ENCODE measurements at regions not wholly inside any gene's neighbourhood (a gene's known extent, or its start where the extent isn't known, plus 50 kb on each side); places are given as distances from the start of the nearest gene placed in this dataset.
A peak's percentile ranks its signal among the peaks of the same experiment; 100 is the strongest.

GRCh38 chr6:43988801-43989200 lies 138.5 kb downstream of the MRPL14 start:
- no peak for DNase-seq (ENCODE audit: extremely low spot score, insufficient read length, low read depth)
- no peak for FAIRE-seq

DNA sequence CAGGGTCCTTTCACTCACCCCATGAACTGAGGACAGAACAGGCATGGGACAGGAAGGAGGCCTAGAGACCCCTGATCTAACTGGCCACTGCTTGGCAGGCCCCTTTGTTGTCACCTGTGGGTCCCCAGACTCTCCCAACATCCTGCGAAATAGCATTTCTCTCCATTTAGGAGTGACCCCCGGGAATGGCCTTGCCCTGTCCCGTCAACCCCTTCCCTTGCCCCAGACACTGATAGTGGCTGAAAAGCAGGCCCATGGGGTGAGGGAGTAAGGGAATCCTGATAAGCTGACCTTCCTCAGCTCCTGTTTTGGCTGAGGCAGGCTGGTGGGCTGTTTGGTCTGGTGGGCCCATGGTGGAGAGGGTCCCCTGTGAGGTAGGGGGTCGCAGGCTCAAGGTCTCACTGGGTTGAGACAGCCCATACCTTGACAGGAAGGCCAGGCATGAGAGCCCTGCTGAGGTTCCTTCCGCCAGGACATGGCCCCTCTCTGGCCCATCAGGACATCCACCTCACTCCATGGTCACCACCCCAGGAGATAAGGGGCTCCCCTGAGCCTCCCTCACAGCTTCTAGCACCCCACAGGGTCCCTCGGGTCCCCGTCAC lies 139.3 kb downstream of the MRPL14 start:
- DNase-seq (ENCODE audit: extremely low spot score, insufficient read length, low read depth), result no peak
- FAIRE-seq, result no peak

- FAIRE-seq (no peak), DNase-seq (ENCODE audit: extremely low spot score, insufficient read length, low read depth) (no peak)
Observed at GRCh38 chr6:43986177-43986825, 141.0 kb downstream of the MRPL14 start.

GRCh38 chr6:43985329-43985728 lies 141.9 kb downstream of the MRPL14 start:
- no peak for DNase-seq (ENCODE audit: extremely low spot score, insufficient read length, low read depth)

DNA sequence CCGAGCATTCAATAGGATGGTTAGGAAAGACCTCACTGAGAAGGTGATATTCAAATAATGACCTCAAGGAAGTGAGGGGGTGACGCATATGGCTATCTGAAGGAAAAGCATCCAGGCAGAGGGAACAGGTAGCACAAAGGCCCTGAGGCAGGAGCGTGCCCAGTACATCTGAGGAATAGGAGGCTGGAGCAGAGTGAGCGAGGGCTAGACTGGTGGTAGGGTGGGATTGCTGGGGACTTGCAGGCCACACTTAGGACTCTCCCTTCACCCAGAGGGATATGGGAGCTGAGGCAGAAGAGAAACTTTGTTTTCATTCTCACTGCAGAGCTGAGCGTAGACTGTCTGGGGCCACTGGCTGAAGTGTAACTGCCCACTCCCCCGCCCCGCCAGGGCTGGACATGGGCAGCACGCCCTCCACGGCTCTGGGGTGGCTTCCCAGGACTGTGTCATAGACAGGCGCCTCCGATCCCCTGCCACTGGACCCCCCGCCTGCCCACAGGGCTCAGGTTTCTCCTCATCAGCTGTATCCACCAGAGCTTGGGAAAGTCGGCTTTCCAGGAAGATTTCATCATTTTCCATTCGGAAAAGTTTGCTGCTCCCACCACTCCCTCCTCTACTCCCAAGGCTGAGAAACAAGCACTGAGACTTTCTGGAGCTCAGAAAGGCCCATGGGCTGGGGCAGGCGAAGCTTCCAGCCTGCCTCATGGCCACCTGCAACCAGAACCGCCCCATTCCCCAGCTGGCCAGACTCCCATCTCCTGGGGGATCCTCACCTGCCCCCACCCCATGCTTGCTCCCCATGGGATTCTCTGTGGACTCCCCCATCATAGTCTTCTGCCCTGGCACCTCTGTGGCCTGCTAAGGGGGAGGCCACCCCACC lies 142.6 kb downstream of the MRPL14 start:
- DNase-seq (ENCODE audit: extremely low spot score, insufficient read length, low read depth) (no peak), FAIRE-seq (no peak)

More at GRCh38 chr6:43985329-43985728, 141.9 kb downstream of the MRPL14 start:
- no peak for FAIRE-seq

- no peak for FAIRE-seq
Observed at GRCh38 chr6:43983632-43984031, 143.6 kb downstream of the MRPL14 start.

DNA sequence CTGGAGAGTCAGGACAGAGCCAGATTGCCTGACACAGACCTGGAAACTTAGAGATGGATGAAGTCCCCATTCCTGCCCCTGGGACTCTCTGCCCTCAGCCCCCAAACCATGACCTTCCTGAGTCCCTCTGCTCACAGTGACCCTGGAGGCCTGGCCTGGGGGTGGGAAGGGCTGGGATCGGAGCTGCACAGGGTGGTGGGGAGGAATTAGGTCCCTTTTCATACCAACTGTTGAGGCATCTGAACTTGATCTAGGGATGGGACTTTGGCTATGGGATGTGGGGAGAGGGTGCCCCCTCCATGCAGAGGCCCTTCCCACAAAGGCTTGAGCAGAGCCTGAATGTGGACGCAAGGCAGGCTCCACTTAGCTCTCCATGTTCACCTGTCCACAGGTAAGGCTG lies 144.1 kb downstream of the MRPL14 start:
- FAIRE-seq, result no peak
- no peak for DNase-seq (ENCODE audit: extremely low spot score, insufficient read length, low read depth)

More at GRCh38 chr6:43983632-43984031, 143.6 kb downstream of the MRPL14 start:
- no peak for DNase-seq (ENCODE audit: extremely low spot score, insufficient read length, low read depth)

GRCh38 chr6:43982084-43982625 lies 145.1 kb downstream of the MRPL14 start:
- no peak for FAIRE-seq
- no peak for DNase-seq (ENCODE audit: extremely low spot score, insufficient read length, low read depth)

- DNase-seq (ENCODE audit: extremely low spot score, insufficient read length, low read depth), result no peak
Observed at GRCh38 chr6:43981363-43981990, 145.8 kb downstream of the MRPL14 start.

GRCh38 chr6:43980004-43980795 lies 147.1 kb downstream of the MRPL14 start:
- FAIRE-seq (no peak), DNase-seq (ENCODE audit: extremely low spot score, insufficient read length, low read depth) (no peak)

More at GRCh38 chr6:43981363-43981990, 145.8 kb downstream of the MRPL14 start:
- FAIRE-seq, result no peak

- FAIRE-seq (no peak), DNase-seq (ENCODE audit: extremely low spot score, insufficient read length, low read depth) (no peak)
Observed at GRCh38 chr6:43979525-43979924, 147.7 kb downstream of the MRPL14 start.

- DNase-seq (ENCODE audit: extremely low spot score, insufficient read length, low read depth) (no peak), FAIRE-seq (no peak)
Observed at GRCh38 chr6:43978473-43979346, 148.5 kb downstream of the MRPL14 start.

DNA sequence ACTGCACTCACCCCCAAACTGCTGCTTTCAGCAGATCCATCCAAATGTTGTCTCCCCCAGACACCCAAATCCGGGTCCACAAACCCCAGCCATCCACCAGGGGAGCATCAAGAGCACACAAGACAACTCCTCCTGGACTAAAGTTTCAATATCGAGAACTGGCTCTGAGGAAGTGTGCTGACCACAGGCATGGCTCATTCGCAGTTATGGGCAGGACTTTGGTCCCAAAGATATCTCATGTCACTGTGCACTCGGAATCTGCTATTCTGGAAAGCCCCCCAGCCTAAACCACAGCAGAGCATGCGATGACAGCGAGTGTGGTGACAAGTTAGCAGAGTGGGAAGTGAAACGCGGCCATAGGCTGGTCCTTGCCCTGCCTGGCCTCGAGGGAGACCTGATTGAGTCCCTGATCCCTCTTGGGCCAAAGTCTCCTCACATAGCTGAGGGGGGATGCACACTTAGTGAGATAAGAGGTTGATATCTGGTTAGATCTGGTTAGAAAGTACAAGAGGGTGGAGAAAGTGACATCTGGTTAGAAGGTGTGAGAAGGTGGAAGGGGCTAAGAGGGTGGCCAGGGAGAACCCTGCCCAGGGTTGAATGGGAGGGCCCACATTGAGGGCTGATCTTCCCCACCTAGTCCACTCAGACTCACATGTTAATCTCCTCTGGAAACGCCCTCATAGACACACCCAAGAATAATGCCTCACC lies 149.7 kb downstream of the MRPL14 start:
- FAIRE-seq (peak; percentile 95), DNase-seq (ENCODE audit: extremely low spot score, insufficient read length, low read depth) (peak; percentile 49)

GRCh38 chr6:43976706-43977403 lies 150.4 kb downstream of the MRPL14 start:
- DNase-seq (ENCODE audit: extremely low spot score, insufficient read length, low read depth) (no peak), FAIRE-seq (no peak)

GRCh38 chr6:43974643-43975230 lies 152.5 kb downstream of the MRPL14 start:
- FAIRE-seq (no peak), DNase-seq (ENCODE audit: extremely low spot score, insufficient read length, low read depth) (no peak)

DNA sequence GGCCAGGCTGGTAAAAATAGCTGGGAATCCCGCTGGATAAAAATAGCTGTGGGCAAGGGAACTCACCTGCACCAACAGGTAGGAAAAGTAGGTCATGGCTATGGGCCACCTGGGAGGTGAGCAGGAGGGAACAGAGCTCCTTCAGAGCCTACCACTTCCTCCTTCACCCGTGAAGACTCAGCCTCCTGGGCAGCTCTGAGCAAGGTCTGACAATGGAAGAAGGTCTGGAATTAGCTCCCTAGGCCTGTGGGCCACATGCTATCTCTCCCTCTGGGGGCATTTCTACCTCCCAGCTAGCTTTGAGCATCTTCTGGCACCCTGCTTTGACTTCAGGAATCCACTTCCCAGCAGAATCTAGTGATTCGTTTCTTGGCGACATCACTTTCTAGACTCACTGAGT lies 153.9 kb downstream of the MRPL14 start:
- DNase-seq (ENCODE audit: extremely low spot score, insufficient read length, low read depth), result no peak
- no peak for FAIRE-seq

DNA sequence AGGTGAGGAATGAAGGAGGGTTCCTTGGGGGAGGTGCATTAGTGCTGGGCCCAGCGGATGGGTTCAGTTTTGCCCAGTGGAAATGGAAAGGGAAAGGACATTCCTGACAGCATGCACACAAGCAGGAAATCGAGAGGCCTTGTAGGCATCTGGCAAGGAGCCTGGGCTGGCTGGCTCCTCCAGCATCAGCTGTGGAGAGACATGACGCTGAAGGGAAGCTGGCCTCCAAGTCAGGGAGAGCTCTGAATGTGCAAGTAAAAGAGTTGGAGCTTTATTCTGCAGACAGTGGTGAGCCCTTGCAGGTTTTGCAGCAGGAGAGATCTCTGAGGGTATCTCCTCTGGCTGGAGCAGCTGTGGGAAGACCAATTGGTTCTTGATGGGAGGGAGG lies 154.3 kb downstream of the MRPL14 start:
- no peak for DNase-seq (ENCODE audit: extremely low spot score, insufficient read length, low read depth)
- no peak for FAIRE-seq

Data from GM18507 (cell line).